Ovary (tissue), 3 donors: ENCODE measurements at regions not wholly inside any gene's neighbourhood (a gene's known extent, or its start where the extent isn't known, plus 50 kb on each side); places are given as distances from the start of the nearest gene placed in this dataset.

Source experiments
- POLR2A ChIP-seq: fragments of 450-650 bp; IDR thresholded peaks from one replicate; pipeline ENCODE4 v1.6.1; 2017; ENCODE audit warnings: antibody characterized with exemption, mild to moderate bottlenecking, moderate library complexity
- TF ChIP-seq, protein P1 (sequence below), 3 donors: fragments of 450-650 bp in 2 of 3; fragments of 200-600 bp in 1 of 3; IDR thresholded peaks; one replicate each; pipeline versions ENCODE4 v1.5.1 to v1.8.0; 2016 to 2022; ENCODE audit warnings: antibody characterized with exemption in 3 of 3, mild to moderate bottlenecking in 1 of 3
- donor health status: DM: no; HTN: no; CAD: no.

DNA sequence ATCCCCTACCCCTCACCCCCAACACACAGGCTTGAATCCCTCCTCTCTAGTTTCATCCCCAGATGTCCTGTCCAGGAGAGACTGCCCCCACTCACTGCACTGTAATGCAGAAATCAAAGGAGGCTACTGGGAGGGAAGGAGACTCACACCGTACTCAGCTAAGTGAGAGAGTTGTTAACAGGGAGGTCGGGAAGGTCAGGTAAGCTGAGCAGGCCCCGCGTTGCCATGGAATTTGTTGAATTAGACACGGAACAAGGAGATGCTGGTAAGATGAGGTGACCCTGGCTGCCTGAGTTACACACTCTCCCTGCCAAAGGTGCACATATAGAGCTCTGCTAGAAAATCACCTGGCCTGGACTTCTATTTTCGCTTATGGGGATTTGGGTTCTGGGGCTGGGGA, 197.9 kb downstream of the NXPE2 start:
- TF ChIP-seq, protein P1, sequence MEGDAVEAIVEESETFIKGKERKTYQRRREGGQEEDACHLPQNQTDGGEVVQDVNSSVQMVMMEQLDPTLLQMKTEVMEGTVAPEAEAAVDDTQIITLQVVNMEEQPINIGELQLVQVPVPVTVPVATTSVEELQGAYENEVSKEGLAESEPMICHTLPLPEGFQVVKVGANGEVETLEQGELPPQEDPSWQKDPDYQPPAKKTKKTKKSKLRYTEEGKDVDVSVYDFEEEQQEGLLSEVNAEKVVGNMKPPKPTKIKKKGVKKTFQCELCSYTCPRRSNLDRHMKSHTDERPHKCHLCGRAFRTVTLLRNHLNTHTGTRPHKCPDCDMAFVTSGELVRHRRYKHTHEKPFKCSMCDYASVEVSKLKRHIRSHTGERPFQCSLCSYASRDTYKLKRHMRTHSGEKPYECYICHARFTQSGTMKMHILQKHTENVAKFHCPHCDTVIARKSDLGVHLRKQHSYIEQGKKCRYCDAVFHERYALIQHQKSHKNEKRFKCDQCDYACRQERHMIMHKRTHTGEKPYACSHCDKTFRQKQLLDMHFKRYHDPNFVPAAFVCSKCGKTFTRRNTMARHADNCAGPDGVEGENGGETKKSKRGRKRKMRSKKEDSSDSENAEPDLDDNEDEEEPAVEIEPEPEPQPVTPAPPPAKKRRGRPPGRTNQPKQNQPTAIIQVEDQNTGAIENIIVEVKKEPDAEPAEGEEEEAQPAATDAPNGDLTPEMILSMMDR (IDR thresholded peaks at IDR 0.05), result no peak
- TF ChIP-seq POLR2A, result no peak
